ENCODE measurements at regions not wholly inside any gene's neighbourhood (a gene's known extent, or its start where the extent isn't known, plus 50 kb on each side); places are given as distances from the start of the nearest gene placed in this dataset.

- DNase-seq (ENCODE audit: low read depth in 1 of 2, low spot score in 1 of 2) = no peak
Measured at GRCh38 chr5:57695179-57695578, 212.6 kb upstream of the ACTBL2 start.

- DNase-seq (ENCODE audit: low read depth in 1 of 2, low spot score in 1 of 2) = no peak
Measured at GRCh38 chr5:57693488-57694305, 211.1 kb upstream of the ACTBL2 start.

- peak in 1 of 2 donors; percentile 2 for DNase-seq (ENCODE audit: low read depth in 1 of 2, low spot score in 1 of 2)
Measured at GRCh38 chr5:57692582-57693487, 210.2 kb upstream of the ACTBL2 start.

- DNase-seq (ENCODE audit: low read depth in 1 of 2, low spot score in 1 of 2) = no peak
Measured at GRCh38 chr5:57690724-57691123, 208.1 kb upstream of the ACTBL2 start.

GRCh38 chr5:57687596-57687995 lies 205.0 kb upstream of the ACTBL2 start:
- DNase-seq (ENCODE audit: low read depth in 1 of 2, low spot score in 1 of 2) = no peak

- DNase-seq (ENCODE audit: low read depth in 1 of 2, low spot score in 1 of 2) = no peak
Measured at GRCh38 chr5:57685516-57686255, 203.1 kb upstream of the ACTBL2 start.

- no peak for DNase-seq (ENCODE audit: low read depth in 1 of 2, low spot score in 1 of 2)
Measured at GRCh38 chr5:57684299-57684702, 201.7 kb upstream of the ACTBL2 start.

GRCh38 chr5:57683036-57683630 lies 200.5 kb upstream of the ACTBL2 start:
- no peak for DNase-seq (ENCODE audit: low read depth in 1 of 2, low spot score in 1 of 2)

- no peak for DNase-seq (ENCODE audit: low read depth in 1 of 2, low spot score in 1 of 2)
Measured at GRCh38 chr5:57681942-57682341, 199.3 kb upstream of the ACTBL2 start.

- DNase-seq (ENCODE audit: low read depth in 1 of 2, low spot score in 1 of 2) = no peak
Measured at GRCh38 chr5:57680686-57681085, 198.1 kb upstream of the ACTBL2 start.

- no peak for DNase-seq (ENCODE audit: low read depth in 1 of 2, low spot score in 1 of 2)
Measured at GRCh38 chr5:57677235-57677634, 194.6 kb upstream of the ACTBL2 start.

- no peak for DNase-seq (ENCODE audit: low read depth in 1 of 2, low spot score in 1 of 2)
Measured at GRCh38 chr5:57676222-57677098, 193.8 kb upstream of the ACTBL2 start.

- no peak for DNase-seq (ENCODE audit: low read depth in 1 of 2, low spot score in 1 of 2)
Measured at GRCh38 chr5:57675236-57675635, 192.6 kb upstream of the ACTBL2 start.

GRCh38 chr5:57671371-57671770 lies 188.8 kb upstream of the ACTBL2 start:
- no peak for DNase-seq (ENCODE audit: low read depth in 1 of 2, low spot score in 1 of 2)

GRCh38 chr5:57666582-57666981 lies 184.0 kb upstream of the ACTBL2 start:
- no peak for DNase-seq (ENCODE audit: low read depth in 1 of 2, low spot score in 1 of 2)

- DNase-seq (ENCODE audit: low read depth in 1 of 2, low spot score in 1 of 2) = no peak
Measured at GRCh38 chr5:57665146-57665936, 182.7 kb upstream of the ACTBL2 start.

GRCh38 chr5:57664700-57665099 lies 182.1 kb upstream of the ACTBL2 start:
- DNase-seq (ENCODE audit: low read depth in 1 of 2, low spot score in 1 of 2) = no peak

- no peak for DNase-seq (ENCODE audit: low read depth in 1 of 2, low spot score in 1 of 2)
Measured at GRCh38 chr5:57663466-57663865, 180.9 kb upstream of the ACTBL2 start.

GRCh38 chr5:57662991-57663390 lies 180.4 kb upstream of the ACTBL2 start:
- no peak for DNase-seq (ENCODE audit: low read depth in 1 of 2, low spot score in 1 of 2)
